Osteocyte (in vitro differentiated cells): ENCODE measurements at regions not wholly inside any gene's neighbourhood (a gene's known extent, or its start where the extent isn't known, plus 50 kb on each side); places are given as distances from the start of the nearest gene placed in this dataset.
A peak's percentile ranks its signal among the peaks of the same experiment; 100 is the strongest.

Experiments used
- DNase-seq: peaks from one replicate; pipeline ENCODE4 v3.0.0; 2021; ENCODE audit warnings: mixed read lengths; ENCODE audit not compliant: unreplicated experiment; ENCODE audit errors: extremely low spot score
- H3K27ac Mint-ChIP-seq: one replicate; pipeline ENCODE4 v1.8.0; 2021; ENCODE audit warnings: mild to moderate bottlenecking, mixed read lengths; ENCODE audit not compliant: unreplicated experiment
- H3K27me3 Mint-ChIP-seq: one replicate; pipeline ENCODE4 v1.8.0; 2021; ENCODE audit warnings: mixed read lengths; ENCODE audit not compliant: unreplicated experiment
- H3K36me3 Mint-ChIP-seq: one replicate; pipeline ENCODE4 v1.8.0; 2021; ENCODE audit warnings: mixed read lengths; ENCODE audit not compliant: unreplicated experiment
- H3K4me1 Mint-ChIP-seq: one replicate; pipeline ENCODE4 v1.8.0; 2021; ENCODE audit warnings: mixed read lengths; ENCODE audit not compliant: unreplicated experiment
- H3K4me3 Mint-ChIP-seq: one replicate; pipeline ENCODE4 v1.8.0; 2021; ENCODE audit warnings: mild to moderate bottlenecking, moderate library complexity, mixed read lengths; ENCODE audit not compliant: unreplicated experiment
- H3K9me3 Mint-ChIP-seq: one replicate; pipeline ENCODE4 v1.8.0; 2021; ENCODE audit warnings: mixed read lengths; ENCODE audit not compliant: unreplicated experiment
- TF ChIP-seq, protein P1 (sequence below): fragments of 200-600 bp; sonication (generic); IDR thresholded peaks from 2 replicates; pipeline ENCODE4 v1.5.0; 2021; ENCODE audit warnings: antibody characterized with exemption, mild to moderate bottlenecking, moderate library complexity

- Mint-ChIP-seq H3K4me1 (peaks cover 18% of the 10 kb centered on the region), H3K27me3 (no peaks in the 10 kb centered on the region), H3K36me3 (no peaks in the 10 kb centered on the region), H3K9me3 (no peaks in the 10 kb centered on the region), H3K27ac (peak overlapping the region; percentile 57), H3K4me3 (no peak overlapping the region)
- TF ChIP-seq, protein P1, sequence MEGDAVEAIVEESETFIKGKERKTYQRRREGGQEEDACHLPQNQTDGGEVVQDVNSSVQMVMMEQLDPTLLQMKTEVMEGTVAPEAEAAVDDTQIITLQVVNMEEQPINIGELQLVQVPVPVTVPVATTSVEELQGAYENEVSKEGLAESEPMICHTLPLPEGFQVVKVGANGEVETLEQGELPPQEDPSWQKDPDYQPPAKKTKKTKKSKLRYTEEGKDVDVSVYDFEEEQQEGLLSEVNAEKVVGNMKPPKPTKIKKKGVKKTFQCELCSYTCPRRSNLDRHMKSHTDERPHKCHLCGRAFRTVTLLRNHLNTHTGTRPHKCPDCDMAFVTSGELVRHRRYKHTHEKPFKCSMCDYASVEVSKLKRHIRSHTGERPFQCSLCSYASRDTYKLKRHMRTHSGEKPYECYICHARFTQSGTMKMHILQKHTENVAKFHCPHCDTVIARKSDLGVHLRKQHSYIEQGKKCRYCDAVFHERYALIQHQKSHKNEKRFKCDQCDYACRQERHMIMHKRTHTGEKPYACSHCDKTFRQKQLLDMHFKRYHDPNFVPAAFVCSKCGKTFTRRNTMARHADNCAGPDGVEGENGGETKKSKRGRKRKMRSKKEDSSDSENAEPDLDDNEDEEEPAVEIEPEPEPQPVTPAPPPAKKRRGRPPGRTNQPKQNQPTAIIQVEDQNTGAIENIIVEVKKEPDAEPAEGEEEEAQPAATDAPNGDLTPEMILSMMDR, result no peak
- DNase-seq, result peak; percentile 80
Measured at GRCh38 chr22:49367041-49367697, 460.5 kb downstream of the BRD1 start.

DNA sequence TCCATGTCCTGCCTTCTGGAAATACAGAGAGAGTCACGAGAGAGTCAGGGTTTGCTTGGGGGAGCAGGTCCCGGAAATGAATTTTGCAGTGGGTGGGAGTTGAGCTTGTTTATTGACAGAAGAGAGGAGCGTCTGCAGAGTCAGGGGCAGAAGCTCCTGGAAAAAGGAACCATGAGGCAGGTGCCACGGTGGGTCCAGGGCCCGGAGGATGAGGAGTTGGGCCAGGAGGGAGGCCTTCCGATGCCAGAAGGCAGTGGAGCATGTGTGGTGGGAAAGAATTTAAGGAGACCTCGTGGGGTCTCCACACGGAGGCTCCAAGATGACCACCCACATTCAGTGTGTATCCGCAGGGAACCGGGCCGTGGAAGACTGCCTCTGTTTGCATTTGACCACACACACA, 461.2 kb downstream of the BRD1 start:
- TF ChIP-seq, protein P1, result no peak
- H3K4me1 Mint-ChIP-seq, result peaks cover 17% of the 10 kb centered on the region
- no peak overlapping the region for H3K27ac Mint-ChIP-seq
- no peaks in the 10 kb centered on the region for H3K36me3 Mint-ChIP-seq
- peak; percentile 62 for DNase-seq
- no peaks in the 10 kb centered on the region for H3K27me3 Mint-ChIP-seq
- H3K4me3 Mint-ChIP-seq, result no peak overlapping the region
- no peaks in the 10 kb centered on the region for H3K9me3 Mint-ChIP-seq

GRCh38 chr22:49365910-49366309, 461.8 kb downstream of the BRD1 start:
- no peak overlapping the region for H3K4me3 Mint-ChIP-seq
- DNase-seq, result peak; percentile 73
- peaks cover 17% of the 10 kb centered on the region for H3K4me1 Mint-ChIP-seq
- no peaks in the 10 kb centered on the region for H3K27me3 Mint-ChIP-seq
- no peaks in the 10 kb centered on the region for H3K9me3 Mint-ChIP-seq
- H3K27ac Mint-ChIP-seq, result no peak overlapping the region
- TF ChIP-seq, protein P1, result no peak
- H3K36me3 Mint-ChIP-seq, result no peaks in the 10 kb centered on the region

DNA sequence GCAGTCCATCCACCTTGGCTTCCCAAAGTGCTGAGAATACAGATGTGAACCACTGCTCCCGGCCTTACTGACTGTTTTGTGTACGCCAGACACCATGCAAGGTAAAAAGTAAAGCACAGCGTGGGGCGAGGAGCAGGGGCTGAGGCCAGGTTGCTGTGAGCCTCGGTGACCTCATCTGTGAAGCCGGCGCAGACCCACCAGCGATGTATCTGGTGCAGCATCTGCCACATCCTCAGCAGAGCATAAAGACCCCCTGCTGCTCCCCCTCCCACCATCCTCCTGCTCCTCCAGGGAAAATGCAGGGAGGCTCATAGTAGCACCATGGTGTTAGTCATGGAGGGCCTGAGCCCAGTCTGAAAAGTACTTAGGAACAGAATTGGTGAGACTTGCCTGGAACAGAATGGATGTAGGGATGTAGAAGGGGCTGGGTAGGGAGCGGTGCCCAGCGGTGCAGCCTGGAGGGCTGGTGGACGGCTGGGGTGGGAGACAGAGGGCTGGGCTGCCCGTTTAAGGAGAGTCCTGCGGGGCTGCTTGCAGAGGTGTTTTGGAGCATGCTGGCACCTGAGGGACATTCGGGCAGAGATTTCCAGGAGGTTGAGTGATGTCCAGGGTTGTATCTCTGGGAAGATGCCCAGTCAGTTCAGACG, 462.4 kb downstream of the BRD1 start:
- H3K4me1 Mint-ChIP-seq, result peaks cover 19% of the 10 kb centered on the region
- peak; percentile 69 for DNase-seq
- H3K36me3 Mint-ChIP-seq, result no peaks in the 10 kb centered on the region
- no peak overlapping the region for H3K4me3 Mint-ChIP-seq
- TF ChIP-seq, protein P1, result no peak
- no peaks in the 10 kb centered on the region for H3K27me3 Mint-ChIP-seq
- H3K9me3 Mint-ChIP-seq, result no peaks in the 10 kb centered on the region
- no peak overlapping the region for H3K27ac Mint-ChIP-seq

- H3K4me3 Mint-ChIP-seq, result no peak overlapping the region
- no peaks in the 10 kb centered on the region for H3K9me3 Mint-ChIP-seq
- no peaks in the 10 kb centered on the region for H3K27me3 Mint-ChIP-seq
- DNase-seq, result peak; percentile 70
- TF ChIP-seq, protein P1, result no peak
- H3K27ac Mint-ChIP-seq, result no peak overlapping the region
- no peaks in the 10 kb centered on the region for H3K36me3 Mint-ChIP-seq
- H3K4me1 Mint-ChIP-seq, result peaks cover 19% of the 10 kb centered on the region
Measured at GRCh38 chr22:49364398-49364797, 463.3 kb downstream of the BRD1 start.
